HL-60 (cell line): ENCODE measurements at regions not wholly inside any gene's neighbourhood (a gene's known extent, or its start where the extent isn't known, plus 50 kb on each side); places are given as distances from the start of the nearest gene placed in this dataset.

Experiments used
- DNase-seq, 2 experiments: peaks; one replicate each; pipeline ENCODE4 v3.0.0-alpha.2; 2010 to 2020; ENCODE audit warnings: low read depth in 1 of 2, low spot score in 1 of 2
- H3K27ac ChIP-seq: fragments of 250-450 bp; sonication (Bioruptor Pico); replicated peaks from 2 replicates; pipeline ENCODE4 v1.5.1; 2020; ENCODE audit warnings: mild to moderate bottlenecking, moderate library complexity
- H3K27me3 ChIP-seq: fragments of 250-450 bp; sonication (Bioruptor Pico); 2 replicates; pipeline ENCODE4 v1.5.1; 2021; ENCODE audit warnings: mild to moderate bottlenecking, moderate library complexity; ENCODE audit not compliant: insufficient read depth, poor library complexity, severe bottlenecking
- H3K4me3 ChIP-seq: replicated peaks from 2 replicates; pipeline ENCODE4 v1.5.1; 2011; ENCODE audit warnings: mild to moderate bottlenecking, control low read depth, low read length; ENCODE audit not compliant: insufficient read depth
- CTCF ChIP-seq: IDR thresholded peaks from one replicate; pipeline ENCODE4 v1.5.1; 2011; ENCODE audit warnings: low read length, control low read depth, inconsistent platforms; ENCODE audit not compliant: insufficient read depth
- GABPA ChIP-seq: IDR thresholded peaks from 2 replicates; pipeline ENCODE4 v1.6.1; 2012; ENCODE audit warnings: low read depth
- POLR2AphosphoS5 ChIP-seq: IDR thresholded peaks from 2 replicates; pipeline ENCODE4 v1.6.1; 2012; ENCODE audit warnings: low read depth
- REST ChIP-seq: IDR thresholded peaks from 2 replicates; pipeline ENCODE4 v1.6.1; 2012; ENCODE audit warnings: low read depth; ENCODE audit not compliant: insufficient replicate concordance
- SPI1 ChIP-seq: IDR thresholded peaks from 2 replicates; pipeline ENCODE4 v1.6.1; 2012; ENCODE audit warnings: low read depth, mild to moderate bottlenecking, borderline replicate concordance

- TF ChIP-seq REST (no peak), POLR2AphosphoS5 (no peak), CTCF (no peak), SPI1 (no peak), GABPA (no peak)
- Histone ChIP-seq H3K27me3 (no peaks in the 10 kb centered on the region), H3K4me3 (no peak overlapping the region), H3K27ac (no peak overlapping the region)
- DNase-seq: no peak
Observed at GRCh38 chrX:111013778-111014455, 82.1 kb upstream of the PAK3 start.

- no peaks in the 10 kb centered on the region for H3K27me3 ChIP-seq
- H3K27ac ChIP-seq: no peak overlapping the region
- DNase-seq: no peak
Observed at GRCh38 chrX:111010111-111010510, 85.9 kb upstream of the PAK3 start.

More at GRCh38 chrX:111010111-111010510, 85.9 kb upstream of the PAK3 start:
- TF ChIP-seq POLR2AphosphoS5: no peak
- no peak for TF ChIP-seq GABPA
- no peak for TF ChIP-seq SPI1
- TF ChIP-seq CTCF: no peak
- TF ChIP-seq REST: no peak
- no peak overlapping the region for H3K4me3 ChIP-seq
